GM18505 (cell line): ENCODE measurements at regions not wholly inside any gene's neighbourhood (a gene's known extent, or its start where the extent isn't known, plus 50 kb on each side); places are given as distances from the start of the nearest gene placed in this dataset.

ENCODE experiments used
- ATAC-seq: cut with Tn5 transposase; IDR thresholded peaks from one replicate; pipeline ENCODE4 v1.9.1; 2021; ENCODE audit not compliant: unreplicated experiment
- POLR2A ChIP-seq: IDR thresholded peaks from 4 replicates; pipeline ENCODE4 v1.6.1; 2011; ENCODE audit warnings: borderline replicate concordance; ENCODE audit not compliant: insufficient read depth, insufficient read length; ENCODE audit errors: extremely low read depth

DNA sequence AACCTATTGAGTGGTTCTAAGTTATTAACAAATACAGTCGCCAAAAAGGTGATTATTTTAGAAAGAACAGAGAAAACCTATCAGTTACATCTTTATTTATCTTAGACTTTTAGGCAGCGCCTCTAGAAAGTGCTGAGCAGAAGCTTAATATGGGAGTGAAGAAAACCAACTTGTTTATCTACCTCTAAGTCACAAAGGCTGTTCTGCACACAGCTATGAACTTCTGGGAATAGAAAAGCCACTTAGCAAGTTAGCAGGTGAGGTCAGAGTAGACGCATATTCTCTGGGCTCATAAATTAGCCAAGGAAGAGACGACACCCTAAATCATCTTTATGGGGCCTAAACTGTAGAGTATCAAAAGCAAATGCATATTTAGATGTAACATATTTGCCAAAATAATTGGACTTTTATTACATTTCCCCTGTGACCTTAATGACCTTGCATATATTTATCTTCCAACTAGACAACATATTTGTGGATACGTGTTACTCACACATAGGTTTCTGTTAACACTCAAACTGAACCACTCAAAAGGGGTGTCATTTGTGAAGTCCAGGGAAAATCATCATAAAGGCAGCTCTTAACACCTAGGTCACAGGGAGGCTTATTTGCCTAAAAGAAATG lies 267.1 kb downstream of the ADGB start:
- TF ChIP-seq POLR2A, result no peak
- no peak for ATAC-seq

DNA sequence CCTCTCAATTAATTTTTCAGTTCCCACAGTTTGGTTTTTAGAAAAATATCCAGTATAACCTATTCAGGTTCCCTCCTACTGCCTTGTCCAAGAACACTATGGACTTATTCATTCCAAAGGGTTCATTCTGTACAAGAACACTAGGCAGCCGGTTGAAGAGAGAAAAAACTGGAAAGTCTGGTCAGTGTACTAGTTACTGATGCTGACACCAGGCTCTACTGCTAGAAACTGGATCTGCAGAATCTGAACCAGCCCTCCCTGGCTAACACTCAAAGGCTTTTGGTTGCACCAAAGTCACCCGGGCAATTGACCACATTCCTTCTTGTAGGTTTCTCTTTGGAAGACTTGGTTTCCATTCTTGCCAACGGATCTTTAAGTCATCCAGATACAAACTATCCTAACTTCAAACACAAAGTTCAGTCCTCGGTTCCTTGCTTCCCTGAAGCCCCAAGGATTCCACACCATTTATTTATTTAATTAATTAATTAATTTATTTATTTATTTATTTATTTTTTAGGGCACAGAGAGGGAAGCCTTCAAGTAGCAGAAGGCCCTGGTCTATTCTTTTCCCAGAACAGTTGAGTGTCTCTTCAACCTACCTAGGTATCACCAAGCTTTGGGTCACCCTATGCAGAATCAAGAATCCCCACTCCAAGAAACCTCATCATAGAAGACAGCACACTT lies 268.1 kb downstream of the ADGB start:
- TF ChIP-seq POLR2A, result no peak
- no peak for ATAC-seq

GRCh38 chr6:146868671-146869209 lies 270.0 kb downstream of the ADGB start:
- no peak for ATAC-seq
- TF ChIP-seq POLR2A, result no peak

GRCh38 chr6:146870760-146871159 lies 272.0 kb downstream of the ADGB start:
- no peak for TF ChIP-seq POLR2A
- ATAC-seq, result no peak

DNA sequence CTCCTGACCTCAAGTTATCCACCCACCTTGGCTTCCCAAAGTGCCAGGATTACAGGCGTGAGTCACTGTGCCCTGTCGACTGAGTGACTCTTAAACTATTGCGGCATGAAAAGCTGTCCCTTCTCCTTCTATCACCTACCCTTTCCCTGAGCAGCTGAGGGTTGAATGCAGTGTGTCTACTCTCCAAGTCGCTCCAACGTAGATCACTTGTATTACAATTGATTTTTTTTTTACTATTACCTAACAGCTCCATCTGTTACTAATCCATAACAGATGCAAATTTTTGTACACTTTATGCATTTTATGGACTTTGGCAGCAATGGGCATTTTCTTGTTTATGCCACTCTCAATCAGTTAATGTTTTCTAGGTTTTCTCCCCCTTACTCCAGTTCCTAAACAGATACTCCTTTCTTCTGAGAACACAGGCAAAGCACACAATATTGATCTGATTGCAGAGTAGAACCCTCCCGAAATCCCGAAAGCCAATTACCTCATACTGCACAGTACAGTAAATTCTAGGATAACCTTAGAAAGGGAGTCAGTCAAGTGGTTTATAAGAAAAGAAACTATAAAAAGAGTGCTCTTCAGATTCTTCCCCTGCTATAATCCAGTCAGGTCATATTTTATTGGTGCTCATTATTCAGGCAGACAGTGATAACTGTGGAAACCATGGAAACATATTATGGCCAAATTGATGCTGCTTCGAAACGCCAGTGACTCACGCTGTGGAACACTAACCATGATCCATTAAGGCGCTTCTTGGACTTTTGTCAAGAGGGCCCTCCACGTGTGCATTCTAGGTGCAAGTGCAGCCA lies 273.0 kb downstream of the ADGB start:
- ATAC-seq, result no peak
- no peak for TF ChIP-seq POLR2A

DNA sequence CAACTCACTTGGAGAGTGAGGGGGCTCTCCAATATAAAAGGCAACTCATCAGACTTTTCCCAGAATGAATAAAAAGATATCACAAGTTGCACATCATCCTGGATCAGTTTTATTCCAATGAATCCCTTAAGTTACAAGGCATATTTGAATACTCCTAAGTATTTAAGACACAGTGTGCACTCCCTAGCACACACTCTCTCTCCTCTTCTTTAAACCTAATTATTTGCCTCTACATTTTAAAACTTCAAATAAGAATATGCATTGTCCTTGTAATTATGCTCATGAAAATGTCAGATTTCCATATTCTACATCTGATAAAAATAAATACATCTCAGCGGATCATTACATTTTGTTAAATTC lies 273.6 kb downstream of the ADGB start:
- ATAC-seq, result no peak
- no peak for TF ChIP-seq POLR2A

- no peak for TF ChIP-seq POLR2A
- ATAC-seq, result no peak
Observed at GRCh38 chr6:146874278-146875018, 275.7 kb downstream of the ADGB start.

DNA sequence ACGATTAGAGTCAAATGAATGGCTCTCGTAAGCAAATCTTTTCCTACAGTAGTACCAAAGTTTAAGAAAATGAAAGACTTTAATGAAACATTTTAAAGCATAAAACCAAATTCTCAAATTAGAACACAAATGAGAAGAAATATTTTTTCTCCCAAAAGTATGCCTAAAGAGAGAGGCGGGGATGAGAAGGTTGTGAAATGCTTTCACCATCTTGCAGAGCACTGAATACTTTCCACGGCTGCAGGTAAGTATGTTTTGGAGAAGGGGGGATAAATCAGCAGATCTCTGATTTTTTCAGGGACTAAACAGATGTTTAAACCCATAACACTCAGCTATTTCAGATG lies 277.1 kb downstream of the ADGB start:
- ATAC-seq, result no peak
- TF ChIP-seq POLR2A, result no peak

- no peak for TF ChIP-seq POLR2A
- ATAC-seq, result no peak
Observed at GRCh38 chr6:146876271-146877151, 277.7 kb downstream of the ADGB start.

DNA sequence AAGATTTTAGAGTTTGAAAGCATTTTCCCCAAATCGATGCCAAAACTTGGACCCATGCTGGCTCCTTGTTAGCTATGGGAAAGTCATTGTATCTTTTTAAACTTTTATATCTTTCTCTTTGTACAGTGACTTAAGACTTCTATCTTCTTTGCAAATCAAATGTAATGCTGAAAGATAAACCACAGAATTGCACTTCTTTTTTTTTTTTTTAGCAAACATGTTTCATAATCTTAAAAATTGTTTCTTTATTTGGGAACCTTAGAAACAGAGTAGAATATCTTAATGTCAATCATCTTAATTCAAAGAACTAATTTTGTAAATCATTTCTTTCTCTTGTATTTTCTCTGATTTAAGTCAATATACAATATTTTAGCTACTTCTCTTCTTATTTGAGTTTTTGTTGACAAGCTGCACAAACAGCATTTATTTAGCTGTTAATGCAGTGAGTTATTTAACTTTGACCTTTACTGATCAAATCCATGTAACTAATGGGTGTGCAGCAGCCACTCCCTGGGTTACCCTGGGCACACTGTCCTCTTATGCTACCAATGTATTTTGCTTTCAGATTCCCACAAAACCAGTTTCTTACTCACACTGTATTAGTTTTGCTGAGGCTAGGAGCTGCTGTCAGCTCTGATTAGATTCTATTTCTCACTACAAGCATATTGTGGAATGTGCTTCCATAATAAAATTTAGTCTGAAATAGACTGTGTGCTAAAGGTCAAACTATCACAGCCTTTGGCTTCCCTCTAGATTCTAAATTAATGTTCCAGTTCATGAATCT lies 279.6 kb downstream of the ADGB start:
- no peak for ATAC-seq
- TF ChIP-seq POLR2A, result no peak

DNA sequence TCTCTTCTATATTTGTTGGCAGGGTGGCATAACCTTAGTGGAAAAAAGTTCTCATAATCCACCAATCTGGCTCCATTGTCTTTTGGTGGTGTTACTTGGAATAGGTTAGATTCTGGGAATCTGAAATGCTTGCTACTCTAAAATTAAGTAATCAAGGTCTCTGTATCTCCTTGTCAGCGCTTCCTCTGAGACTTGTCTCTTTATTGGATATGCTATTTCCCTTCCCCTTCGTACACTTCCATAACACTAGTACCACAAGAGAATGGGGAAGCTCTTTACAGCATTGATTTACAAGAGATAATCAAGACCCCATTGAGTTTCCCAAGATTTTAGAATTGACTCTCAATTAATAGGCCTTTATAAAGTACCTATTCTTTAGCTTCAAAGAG lies 280.2 kb downstream of the ADGB start:
- TF ChIP-seq POLR2A, result no peak
- ATAC-seq, result no peak
